GM21367 (cell line): ENCODE measurements at regions not wholly inside any gene's neighbourhood (a gene's known extent, or its start where the extent isn't known, plus 50 kb on each side); places are given as distances from the start of the nearest gene placed in this dataset.
"Not testable (repeated sequence)": the region's sequence is repeated elsewhere in the genome, so short reads cannot be mapped to it uniquely, and the experiment has no call there.

Experiments
- ATAC-seq: cut with Tn5 transposase; IDR thresholded peaks from one replicate; pipeline ENCODE4 v1.9.1; 2021; ENCODE audit not compliant: unreplicated experiment

DNA sequence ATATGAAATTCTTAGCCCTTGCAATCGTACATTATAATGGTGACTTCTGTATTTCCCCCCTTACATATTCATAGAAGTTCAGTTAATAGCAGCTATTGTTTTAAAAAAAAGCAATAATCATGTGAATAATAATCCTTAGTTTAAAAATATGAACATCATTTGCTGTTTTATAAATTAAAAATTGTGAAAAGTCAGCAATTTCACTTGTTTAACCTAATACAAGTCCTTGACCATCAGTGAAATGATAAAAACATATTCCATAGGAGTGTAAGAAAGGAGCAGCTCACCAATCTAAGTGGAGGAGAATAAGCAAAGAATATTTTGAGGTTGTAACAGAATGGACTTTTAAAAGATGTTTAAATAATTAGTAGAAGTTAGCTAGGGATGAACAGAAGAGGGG, 650.2 kb downstream of the SUCLG1 start:
- ATAC-seq = no peak

DNA sequence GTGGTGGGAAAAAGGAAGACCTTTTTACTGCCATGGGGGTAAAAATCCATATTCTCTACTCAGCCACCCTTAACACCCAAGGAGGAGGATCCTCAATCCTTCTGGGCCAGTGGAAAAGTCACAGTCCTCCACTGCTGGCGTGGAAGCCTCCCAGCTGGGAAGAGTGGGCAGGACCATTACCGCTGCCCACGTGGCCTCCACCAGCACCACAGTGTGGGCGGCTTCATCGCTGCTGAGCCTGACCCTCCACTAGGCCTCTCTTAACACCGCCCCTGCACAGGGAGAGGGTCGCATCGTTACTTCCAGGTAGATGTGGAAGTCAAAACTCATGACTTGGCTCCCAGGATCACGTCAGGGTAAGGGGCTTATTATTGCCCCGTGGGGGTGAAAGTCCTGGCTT, 656.5 kb downstream of the SUCLG1 start:
- ATAC-seq = no peak

DNA sequence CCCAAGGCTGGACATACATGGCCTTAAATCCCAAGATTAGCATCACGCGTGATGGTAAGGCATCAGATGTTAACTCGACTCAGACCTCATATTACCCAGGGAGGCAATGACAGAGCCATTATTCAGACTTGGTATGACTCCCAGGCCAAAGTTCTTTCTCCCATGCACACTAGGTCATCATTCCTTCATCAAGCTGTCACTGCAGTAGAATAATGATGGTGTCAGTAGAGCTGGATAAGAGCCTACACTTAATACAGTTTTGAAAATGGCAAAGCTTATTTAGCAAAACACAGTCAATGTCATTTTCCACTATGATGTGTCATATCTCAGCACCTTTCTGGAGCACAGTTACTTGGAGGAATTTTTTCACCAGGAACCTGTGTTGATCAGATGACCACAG, 663.3 kb downstream of the SUCLG1 start:
- ATAC-seq = no peak

DNA sequence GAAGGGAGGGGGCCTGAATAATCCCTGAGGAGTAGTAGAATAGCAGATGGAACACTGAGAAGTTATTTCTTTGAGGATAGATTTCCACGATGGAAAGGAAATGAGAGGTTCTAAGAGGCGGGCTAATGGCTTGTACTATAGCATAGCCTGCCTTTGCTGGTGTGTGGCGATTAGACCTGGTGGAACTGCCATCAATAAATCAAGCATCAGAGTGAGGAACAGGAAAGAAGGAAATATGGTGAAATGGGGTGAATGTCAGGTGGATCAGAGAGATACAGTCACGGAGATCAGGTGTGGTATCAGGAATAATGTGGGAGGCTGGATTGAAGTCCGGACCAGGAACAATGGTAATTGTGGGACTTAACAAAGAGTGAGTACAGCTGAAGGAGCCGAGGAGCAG, 668.6 kb downstream of the SUCLG1 start:
- not testable (repeated sequence) for ATAC-seq

DNA sequence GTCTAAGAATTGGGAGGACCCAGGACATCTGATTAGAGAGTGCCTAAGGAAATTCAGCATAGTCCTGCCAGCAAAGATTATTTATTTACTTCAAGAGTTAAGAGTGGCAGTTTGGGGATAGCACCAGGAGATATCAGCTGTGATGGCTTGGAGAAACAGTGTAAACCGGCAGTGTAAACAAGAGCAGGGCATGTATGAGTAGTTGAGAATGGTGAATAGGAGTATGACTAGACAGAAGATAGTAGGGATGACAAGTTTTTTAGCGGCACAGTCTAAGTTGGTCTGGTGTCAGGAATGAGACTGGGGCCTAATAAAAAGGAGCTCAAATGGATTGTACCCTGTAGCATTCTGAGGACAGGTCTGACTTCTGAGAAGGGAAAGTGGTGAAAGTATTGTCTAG, 669.4 kb downstream of the SUCLG1 start:
- ATAC-seq = not testable (repeated sequence)

DNA sequence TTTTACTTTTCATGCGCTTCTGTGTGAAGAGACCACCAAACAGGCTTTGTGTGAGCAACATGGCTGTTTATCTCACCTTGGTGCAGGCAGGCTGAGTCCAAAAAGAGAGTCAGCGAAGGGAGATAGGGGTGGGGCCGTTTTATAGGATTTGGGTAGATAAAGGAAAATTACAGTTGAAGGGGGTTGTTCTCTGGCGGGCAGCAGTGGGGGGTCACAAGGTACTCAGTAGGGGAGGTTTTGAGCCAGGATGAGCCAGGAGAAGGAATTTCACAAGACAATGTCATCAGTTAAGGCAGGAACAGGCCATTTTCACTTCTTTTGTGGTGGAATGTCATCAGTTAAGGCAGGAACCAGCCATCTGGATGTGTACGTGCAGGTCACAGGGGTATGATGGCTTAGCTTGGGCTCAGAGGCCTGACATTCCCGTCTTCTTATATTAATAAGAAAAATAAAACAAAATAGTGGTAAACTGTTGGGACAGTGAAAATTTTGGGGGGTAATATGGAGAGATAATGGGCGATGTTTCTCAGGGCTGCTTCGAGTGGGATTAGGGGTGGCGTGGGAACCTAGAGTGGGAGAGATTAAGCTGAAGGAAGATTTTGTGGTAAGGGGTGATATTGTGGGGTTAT, 670.0 kb downstream of the SUCLG1 start:
- ATAC-seq = not testable (repeated sequence)

DNA sequence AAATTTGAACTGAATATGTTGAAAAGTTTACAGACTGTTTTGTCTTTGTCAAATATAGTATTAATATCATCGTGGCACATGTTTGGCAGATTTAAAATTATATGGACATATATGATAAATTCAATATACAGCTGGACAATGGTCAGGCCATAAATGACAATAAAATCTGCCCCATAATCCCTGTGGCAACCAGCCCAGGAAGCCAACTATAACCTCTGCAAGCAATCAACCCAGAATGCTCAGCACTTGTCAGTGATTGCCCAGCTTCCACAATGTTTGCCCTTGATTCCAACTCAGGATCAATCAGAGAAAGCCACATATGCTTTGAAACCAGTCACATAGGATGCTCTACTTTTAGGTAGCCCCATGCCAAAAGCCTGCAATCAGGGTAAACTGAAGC, 671.9 kb downstream of the SUCLG1 start:
- ATAC-seq = no peak

DNA sequence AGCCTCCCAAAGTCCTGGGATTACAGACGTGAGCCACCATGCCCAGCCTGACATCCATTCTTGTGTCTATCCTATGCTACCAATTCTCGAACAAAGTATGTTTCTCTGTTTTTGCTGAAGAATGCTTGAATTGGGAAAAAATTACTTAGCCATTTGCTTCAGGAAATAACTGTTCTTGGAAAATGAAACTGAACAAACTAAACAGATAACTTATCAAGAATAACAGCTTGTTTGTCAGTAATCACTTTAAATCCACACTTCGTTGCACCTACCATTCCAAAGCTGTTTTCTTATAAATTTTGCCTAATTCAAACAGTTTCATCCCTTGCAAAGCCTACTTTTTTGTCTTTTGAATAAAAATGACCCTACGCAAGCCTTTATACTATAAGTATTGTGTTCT, 672.9 kb downstream of the SUCLG1 start:
- ATAC-seq = no peak

DNA sequence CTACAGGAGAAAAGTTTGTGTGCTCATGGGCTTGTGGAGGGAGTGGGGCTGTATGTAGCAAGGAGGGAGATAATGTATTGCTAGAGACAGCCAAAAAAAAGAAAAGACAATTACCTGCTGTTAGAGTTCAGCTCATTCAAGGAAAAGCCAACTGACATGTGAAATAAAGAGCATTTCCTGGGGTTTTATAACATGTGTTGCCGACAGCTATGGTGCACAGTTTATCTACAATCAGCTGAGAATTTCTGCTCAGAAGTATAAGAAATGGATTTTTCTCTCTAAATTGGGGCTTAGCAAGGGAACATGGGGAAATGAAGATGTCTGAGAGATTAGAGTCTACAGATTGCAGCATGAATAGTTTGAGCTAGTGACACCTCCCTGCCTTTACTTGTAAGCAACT, 674.1 kb downstream of the SUCLG1 start:
- no peak for ATAC-seq

DNA sequence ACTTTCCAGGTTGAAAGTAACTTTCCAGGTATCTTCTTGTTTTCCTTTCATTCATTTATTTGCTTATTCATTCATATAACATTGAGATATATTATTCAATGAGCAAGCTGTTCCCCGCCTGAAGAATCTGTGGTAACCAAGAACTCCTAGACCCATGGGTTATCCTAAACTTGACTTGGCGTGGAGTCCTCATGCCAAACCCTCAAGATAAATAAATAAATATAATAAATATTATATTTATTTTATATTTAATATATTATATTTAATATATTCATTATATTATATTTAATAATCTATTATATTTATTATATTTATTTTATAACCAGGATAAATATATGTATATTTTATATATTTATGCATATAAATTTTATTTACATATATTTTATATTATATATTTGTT, 674.8 kb downstream of the SUCLG1 start:
- no peak for ATAC-seq

DNA sequence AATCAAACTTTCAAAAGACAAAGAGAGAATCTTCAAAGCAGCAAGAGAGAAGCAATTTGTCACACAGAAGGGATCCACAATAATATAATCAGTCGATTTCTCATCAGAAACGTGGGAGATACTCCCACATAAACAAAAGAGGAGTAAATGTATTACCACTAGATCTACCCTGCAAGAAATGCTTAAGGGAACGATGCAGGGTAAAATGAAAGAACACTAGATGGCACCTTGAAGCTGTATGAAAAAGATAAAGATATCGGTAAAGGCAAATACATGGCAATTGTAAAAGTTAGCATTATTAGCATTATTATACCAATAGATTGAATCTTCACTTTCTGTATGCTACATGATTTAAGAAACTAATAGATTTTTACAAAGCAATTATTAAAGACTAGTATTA, 677.0 kb downstream of the SUCLG1 start:
- ATAC-seq = no peak

DNA sequence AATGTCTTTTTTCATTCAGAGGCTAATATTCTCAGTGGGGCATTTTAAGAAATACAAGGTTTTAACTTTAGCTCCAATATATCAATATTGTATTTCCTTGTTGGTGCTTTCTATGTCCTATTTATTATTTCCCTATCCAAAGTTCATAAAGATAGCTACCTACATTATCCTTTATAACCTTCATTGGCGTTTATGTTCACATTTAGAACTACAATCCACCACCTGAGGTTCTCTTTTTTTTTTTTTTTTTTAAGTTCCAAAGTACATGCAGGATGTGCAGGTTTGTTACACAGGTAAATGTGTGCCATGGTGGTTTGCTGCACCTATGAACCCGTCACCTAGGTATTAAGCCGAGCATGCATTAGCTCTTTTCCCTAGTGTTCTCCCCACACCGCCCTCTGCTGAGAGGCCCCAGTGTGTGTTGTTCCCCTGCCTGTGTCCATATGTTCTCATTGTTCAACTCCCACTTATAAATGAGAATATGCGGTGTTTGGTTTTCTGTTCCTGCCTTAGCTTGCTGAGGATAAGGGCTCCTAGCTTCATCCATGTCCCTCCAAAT, 694.6 kb downstream of the SUCLG1 start:
- no peak for ATAC-seq

DNA sequence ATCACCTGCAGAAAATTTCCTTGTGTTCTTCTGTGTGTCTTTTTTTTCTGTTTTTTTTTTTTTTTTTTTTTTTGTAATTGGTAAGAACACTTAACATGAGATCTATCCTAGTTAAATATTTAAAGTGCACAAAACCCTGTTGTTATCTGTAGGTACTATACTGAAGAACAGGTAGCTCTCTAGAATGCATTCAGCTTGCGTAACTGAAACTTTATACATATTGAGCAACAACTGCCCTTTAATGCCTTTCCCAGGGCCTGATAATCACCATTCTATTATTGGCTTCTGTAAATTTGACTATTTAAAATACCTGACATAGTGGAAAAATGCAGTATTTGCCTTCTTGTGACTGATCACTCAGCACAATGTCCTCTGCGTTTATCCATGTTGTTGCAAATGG, 701.8 kb downstream of the SUCLG1 start:
- no peak for ATAC-seq

DNA sequence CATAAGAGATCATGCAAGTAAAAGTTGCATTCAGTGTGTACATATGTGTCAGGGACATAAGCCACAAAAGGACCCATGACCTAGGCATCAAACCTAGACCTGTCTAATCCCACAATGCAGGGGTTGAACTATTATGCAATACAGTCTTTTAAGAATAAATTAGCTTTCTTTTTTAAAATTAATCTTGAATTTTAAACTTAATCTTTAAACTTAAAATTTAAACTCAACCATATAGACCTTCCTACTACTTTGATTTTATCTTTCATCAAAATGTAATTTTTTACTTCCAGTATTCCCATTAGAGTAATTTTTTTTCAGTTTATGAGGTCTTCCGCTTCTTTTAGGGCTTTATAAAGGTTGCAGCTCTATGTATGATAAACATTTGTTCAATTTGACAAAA, 702.9 kb downstream of the SUCLG1 start:
- no peak for ATAC-seq

DNA sequence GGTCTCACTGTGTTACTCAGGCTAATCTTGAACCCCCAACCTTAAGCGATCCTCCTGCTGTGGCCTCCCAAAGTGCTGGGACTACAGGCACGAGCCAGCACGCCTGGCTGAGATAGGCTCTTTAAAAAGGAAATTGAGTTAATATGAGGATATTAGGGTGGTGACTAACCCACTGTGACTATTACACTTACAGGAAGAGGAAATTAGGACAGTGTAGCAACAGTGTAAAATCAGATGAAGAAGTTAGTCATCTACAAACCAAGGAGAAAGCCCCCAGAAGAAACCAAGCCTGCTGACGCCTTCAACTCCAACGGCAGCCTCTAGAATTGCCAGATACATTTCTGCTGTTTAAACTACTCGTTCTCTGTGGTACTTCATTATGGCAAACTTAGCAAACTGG, 711.9 kb downstream of the SUCLG1 start:
- no peak for ATAC-seq

DNA sequence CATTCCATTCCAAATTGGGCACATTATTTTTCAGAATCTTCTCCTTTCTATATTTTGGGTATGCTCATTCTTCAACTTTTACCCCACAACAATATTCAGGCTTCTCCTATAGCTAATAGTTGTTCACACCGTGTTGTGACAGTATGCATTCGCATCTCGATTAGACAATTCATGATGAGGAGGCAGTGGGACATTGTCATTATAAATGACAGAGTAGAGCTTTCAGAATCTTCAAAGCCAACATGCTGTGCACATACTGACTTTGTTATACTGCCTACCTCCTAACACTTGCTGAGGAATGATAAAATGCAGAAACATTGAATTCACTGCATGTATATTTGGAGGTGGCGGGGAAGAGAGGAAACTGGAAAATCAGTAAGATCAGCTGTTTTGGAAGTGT, 714.2 kb downstream of the SUCLG1 start:
- ATAC-seq = no peak

DNA sequence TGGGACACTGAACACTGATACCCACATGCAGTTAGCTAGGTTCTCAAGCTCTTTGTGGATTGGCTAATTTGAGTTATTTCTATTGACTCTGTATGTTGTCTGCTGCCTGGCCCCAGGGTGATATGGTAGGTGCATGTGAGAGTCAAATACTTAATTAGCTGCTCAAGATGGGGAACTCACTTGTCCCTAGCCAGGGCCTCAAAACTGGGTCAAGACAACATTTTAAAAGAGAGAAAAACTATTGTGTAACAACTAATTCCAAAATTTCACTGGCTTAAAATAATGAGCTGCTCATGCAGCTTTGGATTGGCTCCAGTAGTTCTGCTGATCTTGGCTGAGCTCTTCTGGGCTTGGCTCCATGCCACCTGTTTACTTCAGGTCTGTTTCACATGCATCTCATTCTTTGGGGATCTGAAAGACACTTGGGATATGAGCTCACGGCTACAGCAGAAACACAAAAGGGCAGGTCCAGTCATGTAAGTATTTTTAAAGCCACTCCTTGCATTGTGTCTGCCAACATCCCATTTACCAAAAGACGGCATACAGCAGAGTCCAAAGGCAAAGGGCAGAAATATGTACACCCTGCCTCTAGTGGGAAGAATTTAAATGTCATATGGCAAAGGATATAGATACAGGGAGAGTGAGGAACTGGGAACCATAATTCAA, 716.8 kb downstream of the SUCLG1 start:
- ATAC-seq = no peak

DNA sequence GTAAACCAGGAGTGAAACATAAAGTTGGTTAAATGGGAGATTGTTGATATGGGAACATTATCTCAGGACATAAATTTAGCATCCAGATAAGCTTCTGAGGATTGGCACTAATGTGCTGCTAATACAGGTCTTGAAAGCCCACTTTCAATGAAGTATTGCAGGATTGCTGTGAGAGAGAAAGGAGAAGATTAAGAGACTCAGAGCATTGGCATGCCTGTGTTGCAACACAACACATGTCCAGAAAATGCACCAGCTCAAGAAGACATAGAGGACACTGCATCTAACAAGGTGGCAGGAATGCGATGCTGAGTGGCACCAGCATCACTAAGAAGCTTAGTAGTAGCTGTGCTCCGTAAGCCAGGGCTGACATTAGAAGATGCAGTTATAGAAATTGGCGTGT, 728.9 kb downstream of the SUCLG1 start:
- no peak for ATAC-seq

DNA sequence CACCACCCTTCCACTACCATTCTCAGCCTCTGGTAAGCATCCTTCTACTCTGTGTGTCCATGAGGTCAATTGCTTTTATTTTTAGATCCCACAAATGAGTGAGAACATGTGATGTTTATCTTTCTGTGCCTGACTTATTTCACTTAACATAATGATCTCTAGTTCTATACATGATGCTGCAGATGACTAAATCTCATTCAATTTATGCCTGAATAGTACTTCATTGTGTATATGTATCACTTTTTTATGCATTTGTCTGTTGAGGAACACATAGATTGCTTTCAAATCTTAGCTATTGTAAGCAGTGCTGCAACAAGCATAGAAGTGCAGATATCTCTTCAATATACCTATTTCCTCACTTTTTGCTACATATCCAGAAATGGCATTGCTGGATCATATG, 733.3 kb downstream of the SUCLG1 start:
- no peak for ATAC-seq

DNA sequence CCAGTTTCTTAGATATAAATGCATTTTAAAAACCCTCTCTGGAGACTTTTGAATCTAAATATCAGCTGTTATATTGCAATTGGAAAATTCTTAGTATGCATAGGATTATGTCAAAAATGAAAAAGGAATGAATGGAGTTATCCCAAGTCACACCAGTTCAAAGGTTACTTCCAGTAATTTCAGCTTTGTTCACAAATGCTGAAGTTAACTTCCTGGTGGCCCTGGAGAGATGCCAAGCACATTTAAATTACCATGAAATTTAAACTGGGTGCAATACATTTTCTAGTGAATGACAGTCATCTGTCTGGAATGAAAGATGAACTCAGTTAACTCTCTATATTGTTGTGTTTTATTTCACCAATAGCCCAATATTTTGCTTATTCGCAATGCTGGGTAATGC, 753.9 kb downstream of the SUCLG1 start:
- ATAC-seq = no peak

DNA sequence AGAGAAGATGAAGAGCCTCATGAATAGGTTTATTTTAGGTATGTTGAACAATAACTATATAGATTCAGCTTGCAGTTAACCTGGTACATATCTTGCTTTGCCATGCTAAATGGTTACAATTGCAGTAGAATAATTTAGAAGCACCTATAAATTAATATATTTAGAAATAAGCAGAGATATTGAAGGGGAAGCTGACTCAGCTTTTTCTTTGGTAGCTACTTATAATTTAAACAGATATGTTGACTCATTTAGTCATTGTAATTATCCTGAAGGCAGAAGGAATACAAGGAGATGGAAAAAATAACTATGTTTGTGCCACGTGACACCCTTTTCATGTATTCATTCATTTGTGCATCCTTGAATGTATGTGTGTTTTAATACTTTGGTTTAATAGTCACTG, 755.5 kb downstream of the SUCLG1 start:
- ATAC-seq = no peak

DNA sequence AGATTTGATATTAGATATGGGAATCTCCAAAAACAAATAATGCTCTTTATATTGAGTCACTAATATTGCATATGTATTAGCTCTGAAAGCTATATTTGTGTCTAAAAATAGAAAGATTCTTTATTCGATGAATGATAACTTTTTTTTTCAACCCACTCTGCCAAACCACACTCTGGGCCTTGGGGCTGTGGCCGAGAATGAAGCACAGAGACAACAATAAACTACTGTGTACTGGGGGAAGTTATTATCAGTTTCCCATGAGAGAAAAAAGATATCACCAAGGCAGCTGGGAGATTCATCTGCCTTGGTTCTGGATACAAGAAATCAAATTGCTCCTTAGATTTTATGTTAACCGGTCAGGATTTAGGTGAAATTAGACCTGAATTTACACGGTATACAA, 762.2 kb downstream of the SUCLG1 start:
- ATAC-seq = no peak

DNA sequence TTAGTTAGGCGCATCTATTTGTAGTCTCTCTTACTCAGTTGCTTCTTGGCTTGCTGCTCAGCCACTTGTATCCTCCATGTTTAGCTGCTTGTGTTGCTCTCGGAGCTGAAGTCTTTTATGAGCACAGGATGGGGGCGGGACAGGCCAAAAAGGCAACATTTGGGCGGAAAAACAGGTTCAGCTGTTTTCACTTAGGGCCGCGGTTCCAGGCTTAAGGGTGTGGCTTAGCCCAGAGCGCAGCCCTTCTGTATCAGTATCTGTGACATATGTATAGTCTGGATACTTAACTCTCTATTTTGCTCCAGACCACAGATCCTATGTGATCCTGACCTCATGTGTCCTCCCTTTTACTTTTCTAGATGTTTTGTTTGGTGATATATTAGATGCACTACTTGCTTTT, 763.5 kb downstream of the SUCLG1 start:
- no peak for ATAC-seq
